ENCODE measurements at regions not wholly inside any gene's neighbourhood (a gene's known extent, or its start where the extent isn't known, plus 50 kb on each side); places are given as distances from the start of the nearest gene placed in this dataset.

DNA sequence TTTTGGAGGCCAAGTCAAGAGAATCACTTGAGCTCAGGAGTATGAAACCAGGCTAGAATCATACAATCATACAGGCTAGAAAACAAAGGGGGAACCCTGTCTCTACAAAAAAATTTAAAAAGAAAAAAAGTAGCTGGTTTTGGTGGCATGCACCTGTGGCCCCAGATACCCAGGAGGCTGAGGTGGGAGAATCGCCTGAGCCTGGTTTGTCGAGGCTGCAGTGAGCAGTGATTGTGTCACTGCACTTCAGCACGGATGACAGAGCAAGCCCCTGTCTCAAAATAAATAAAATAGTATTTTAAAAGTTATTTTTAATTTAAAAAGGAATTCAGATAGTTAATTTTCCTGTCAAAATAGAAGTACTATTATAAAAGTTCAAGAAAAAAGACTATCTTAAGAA, 369.1 kb upstream of the SLITRK5 start:
- TF ChIP-seq, protein P1, sequence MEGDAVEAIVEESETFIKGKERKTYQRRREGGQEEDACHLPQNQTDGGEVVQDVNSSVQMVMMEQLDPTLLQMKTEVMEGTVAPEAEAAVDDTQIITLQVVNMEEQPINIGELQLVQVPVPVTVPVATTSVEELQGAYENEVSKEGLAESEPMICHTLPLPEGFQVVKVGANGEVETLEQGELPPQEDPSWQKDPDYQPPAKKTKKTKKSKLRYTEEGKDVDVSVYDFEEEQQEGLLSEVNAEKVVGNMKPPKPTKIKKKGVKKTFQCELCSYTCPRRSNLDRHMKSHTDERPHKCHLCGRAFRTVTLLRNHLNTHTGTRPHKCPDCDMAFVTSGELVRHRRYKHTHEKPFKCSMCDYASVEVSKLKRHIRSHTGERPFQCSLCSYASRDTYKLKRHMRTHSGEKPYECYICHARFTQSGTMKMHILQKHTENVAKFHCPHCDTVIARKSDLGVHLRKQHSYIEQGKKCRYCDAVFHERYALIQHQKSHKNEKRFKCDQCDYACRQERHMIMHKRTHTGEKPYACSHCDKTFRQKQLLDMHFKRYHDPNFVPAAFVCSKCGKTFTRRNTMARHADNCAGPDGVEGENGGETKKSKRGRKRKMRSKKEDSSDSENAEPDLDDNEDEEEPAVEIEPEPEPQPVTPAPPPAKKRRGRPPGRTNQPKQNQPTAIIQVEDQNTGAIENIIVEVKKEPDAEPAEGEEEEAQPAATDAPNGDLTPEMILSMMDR (IDR thresholded peaks at IDR 0.05) = no peak
- no peak for TF ChIP-seq ZFX (IDR thresholded peaks at IDR 0.05; ENCODE audit: borderline replicate concordance)

All from 22Rv1 (cell line).